ENCODE measurements at regions not wholly inside any gene's neighbourhood (a gene's known extent, or its start where the extent isn't known, plus 50 kb on each side); places are given as distances from the start of the nearest gene placed in this dataset.

DNA sequence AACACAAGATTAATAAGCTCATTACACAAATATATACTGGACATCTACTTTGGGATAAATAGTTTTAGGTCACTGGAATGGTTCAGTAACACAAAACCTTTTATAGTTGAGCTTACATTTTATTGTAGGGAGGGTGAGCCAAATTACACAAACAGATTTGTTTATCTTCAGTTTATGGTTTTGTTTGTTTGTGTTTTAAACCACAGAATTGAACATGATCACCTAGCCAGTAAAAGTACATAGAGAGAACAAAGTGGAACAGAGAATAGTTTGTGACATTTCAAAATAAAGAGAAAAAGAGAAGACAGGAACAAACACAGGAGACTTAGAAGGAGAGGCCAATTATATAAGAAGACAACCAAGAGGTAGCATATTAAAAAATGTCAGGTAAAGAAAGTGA, 1930.2 kb upstream of the PCDH20 start:
- Histone ChIP-seq H3K9me3 (no peaks in the 10 kb centered on the region), H3K27ac (no peak overlapping the region), H3K4me3 (replicated peaks in 1 of 3) (no peak overlapping the region), H3K36me3 (no peaks in the 10 kb centered on the region), H3K4me1 (no peaks in the 10 kb centered on the region), H3K27me3 (no peaks in the 10 kb centered on the region)
- intact Hi-C loops (cut with DNase I), result no loop called here
- DNase-seq, result no peak
- TF ChIP-seq, protein P1, sequence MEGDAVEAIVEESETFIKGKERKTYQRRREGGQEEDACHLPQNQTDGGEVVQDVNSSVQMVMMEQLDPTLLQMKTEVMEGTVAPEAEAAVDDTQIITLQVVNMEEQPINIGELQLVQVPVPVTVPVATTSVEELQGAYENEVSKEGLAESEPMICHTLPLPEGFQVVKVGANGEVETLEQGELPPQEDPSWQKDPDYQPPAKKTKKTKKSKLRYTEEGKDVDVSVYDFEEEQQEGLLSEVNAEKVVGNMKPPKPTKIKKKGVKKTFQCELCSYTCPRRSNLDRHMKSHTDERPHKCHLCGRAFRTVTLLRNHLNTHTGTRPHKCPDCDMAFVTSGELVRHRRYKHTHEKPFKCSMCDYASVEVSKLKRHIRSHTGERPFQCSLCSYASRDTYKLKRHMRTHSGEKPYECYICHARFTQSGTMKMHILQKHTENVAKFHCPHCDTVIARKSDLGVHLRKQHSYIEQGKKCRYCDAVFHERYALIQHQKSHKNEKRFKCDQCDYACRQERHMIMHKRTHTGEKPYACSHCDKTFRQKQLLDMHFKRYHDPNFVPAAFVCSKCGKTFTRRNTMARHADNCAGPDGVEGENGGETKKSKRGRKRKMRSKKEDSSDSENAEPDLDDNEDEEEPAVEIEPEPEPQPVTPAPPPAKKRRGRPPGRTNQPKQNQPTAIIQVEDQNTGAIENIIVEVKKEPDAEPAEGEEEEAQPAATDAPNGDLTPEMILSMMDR (IDR thresholded peaks at IDR 0.05), result no peak
- no peak for TF ChIP-seq POLR2A (IDR thresholded peaks at IDR 0.05)

DNA sequence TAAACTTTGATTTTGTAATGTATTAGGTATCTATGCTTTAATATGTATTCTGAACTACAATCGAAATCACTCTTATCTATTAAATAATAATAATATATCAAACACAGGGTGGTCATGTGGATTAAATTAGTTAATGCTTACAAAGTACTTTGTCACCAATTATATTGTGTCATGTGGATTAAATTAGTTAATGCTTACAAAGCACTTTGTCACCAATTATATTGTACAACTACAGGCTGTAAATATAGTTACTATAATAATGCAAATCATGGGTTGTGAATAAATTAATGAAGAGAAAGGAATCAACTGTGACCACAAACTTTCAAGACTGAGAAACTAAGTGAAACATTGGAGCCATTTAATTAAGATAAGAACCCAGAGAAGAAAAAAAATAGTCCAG, 1929.1 kb upstream of the PCDH20 start:
- intact Hi-C loops (cut with DNase I), result no loop called here
- Histone ChIP-seq H3K27me3 (no peaks in the 10 kb centered on the region), H3K27ac (no peak overlapping the region), H3K4me1 (no peaks in the 10 kb centered on the region), H3K36me3 (no peaks in the 10 kb centered on the region), H3K4me3 (replicated peaks in 1 of 3) (no peak overlapping the region), H3K9me3 (no peaks in the 10 kb centered on the region)
- TF ChIP-seq, protein P1 (IDR thresholded peaks at IDR 0.05), result no peak
- no peak for TF ChIP-seq POLR2A (IDR thresholded peaks at IDR 0.05)
- DNase-seq, result no peak
- WGBS, 2 donors, result 85 to 88% methylated on average over 1 of the region's 1 CpG

DNA sequence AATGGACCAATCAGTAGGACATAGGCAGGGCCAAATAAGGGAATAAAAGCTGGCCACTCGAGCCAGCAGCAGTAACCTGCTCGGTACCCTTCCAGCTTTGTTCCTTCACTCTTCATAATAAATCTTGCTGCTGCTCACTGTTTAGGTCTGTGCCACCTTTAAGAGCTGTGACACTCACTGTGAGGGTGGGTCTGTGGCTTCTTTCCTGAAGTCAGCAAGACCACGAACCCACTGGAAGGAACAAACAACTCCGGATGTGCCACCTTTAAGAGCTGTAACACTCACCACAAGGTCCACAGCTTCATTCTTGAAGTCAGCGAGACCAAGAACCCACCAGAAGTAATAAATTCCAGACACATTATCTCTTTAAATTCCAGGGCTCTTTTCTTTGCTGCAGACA, 1922.3 kb upstream of the PCDH20 start:
- 86 to 89% methylated on average over 5 of the region's 5 CpGs for WGBS, 2 donors
- no peaks in the 10 kb centered on the region for H3K36me3 ChIP-seq
- H3K4me3 ChIP-seq (replicated peaks in 1 of 3), result no peak overlapping the region
- no peak for DNase-seq
- intact Hi-C loops (cut with DNase I), result no loop called here
- H3K9me3 ChIP-seq, result no peaks in the 10 kb centered on the region
- H3K27ac ChIP-seq, result no peak overlapping the region
- no peak for TF ChIP-seq POLR2A (IDR thresholded peaks at IDR 0.05)
- TF ChIP-seq, protein P1 (IDR thresholded peaks at IDR 0.05), result no peak
- no peaks in the 10 kb centered on the region for H3K4me1 ChIP-seq
- H3K27me3 ChIP-seq, result no peaks in the 10 kb centered on the region

DNA sequence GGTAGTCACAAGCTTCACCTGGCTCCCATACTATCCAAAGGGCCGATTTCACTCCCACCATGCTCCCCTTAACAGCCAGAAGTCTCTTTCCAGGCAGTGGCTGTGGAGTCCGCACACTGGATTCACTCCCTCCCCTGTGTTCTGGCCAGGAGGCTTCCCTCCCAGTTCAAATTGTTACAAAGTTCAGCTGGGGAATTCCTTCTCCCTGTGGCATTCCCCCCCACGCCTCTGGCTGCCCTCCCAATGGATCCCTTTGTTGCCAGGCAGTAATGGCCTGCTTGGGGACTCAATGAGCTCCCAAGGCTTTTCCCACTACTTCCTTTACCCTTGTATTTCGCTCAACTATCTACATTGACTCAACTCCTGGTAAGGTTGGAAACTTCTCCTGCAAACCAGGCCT, 1921.4 kb upstream of the PCDH20 start:
- no peak for DNase-seq
- WGBS, 2 donors, result 73 to 90% methylated on average over 3 to 4 of the region's 4 CpGs
- no peak overlapping the region for H3K4me3 ChIP-seq (replicated peaks in 1 of 3)
- H3K27ac ChIP-seq, result no peak overlapping the region
- TF ChIP-seq, protein P1 (IDR thresholded peaks at IDR 0.05), result no peak
- H3K9me3 ChIP-seq, result no peaks in the 10 kb centered on the region
- intact Hi-C loops (cut with DNase I), result no loop called here
- no peaks in the 10 kb centered on the region for H3K27me3 ChIP-seq
- no peaks in the 10 kb centered on the region for H3K4me1 ChIP-seq
- H3K36me3 ChIP-seq, result no peaks in the 10 kb centered on the region

DNA sequence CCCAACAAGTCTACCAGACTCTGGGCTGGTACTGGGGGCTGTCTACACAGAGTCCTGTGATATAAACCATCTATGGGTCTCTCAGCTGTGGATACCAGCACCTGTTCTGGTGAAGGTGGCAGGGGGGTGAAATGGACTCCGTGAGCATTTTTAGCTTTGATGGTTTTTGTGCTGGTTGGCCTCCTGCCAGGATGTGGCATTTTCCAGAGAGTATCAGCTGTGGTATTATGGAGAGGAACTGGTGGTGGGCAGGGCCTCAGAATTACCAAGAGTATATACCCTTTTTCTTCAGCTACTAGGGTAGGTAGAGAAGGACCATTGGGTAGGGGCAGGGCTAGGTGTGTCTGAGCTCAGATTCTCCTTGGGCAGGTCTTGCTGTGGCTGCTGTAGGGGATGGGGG, 1920.9 kb upstream of the PCDH20 start:
- Histone ChIP-seq H3K36me3 (no peaks in the 10 kb centered on the region), H3K27me3 (no peaks in the 10 kb centered on the region), H3K9me3 (no peaks in the 10 kb centered on the region), H3K4me3 (replicated peaks in 1 of 3) (no peak overlapping the region), H3K4me1 (no peaks in the 10 kb centered on the region), H3K27ac (no peak overlapping the region)
- intact Hi-C loops (cut with DNase I), result no loop called here
- 75 to 78% methylated on average over 1 of the region's 1 CpG for WGBS, 2 donors
- TF ChIP-seq, protein P1 (IDR thresholded peaks at IDR 0.05), result no peak
- TF ChIP-seq POLR2A (IDR thresholded peaks at IDR 0.05), result no peak
- no peak for DNase-seq
